HG03103 (cell line): ENCODE measurements at regions not wholly inside any gene's neighbourhood (a gene's known extent, or its start where the extent isn't known, plus 50 kb on each side); places are given as distances from the start of the nearest gene placed in this dataset.
"Not testable (repeated sequence)": the region's sequence is repeated elsewhere in the genome, so short reads cannot be mapped to it uniquely, and the experiment has no call there.

ENCODE experiments used
- ATAC-seq: cut with Tn5 transposase; IDR thresholded peaks from one replicate; pipeline ENCODE4 v1.9.1; 2021; ENCODE audit warnings: low read depth; ENCODE audit not compliant: unreplicated experiment

- no peak for ATAC-seq
Measured at GRCh38 chr3:36063992-36064391, 316.3 kb upstream of the STAC start.

GRCh38 chr3:36065321-36065720 lies 315.0 kb upstream of the STAC start:
- no peak for ATAC-seq

- no peak for ATAC-seq
Measured at GRCh38 chr3:36075491-36075890, 304.8 kb upstream of the STAC start.

- no peak for ATAC-seq
Measured at GRCh38 chr3:36077320-36077719, 303.0 kb upstream of the STAC start.

- not testable (repeated sequence) for ATAC-seq
Measured at GRCh38 chr3:36082958-36083357, 297.3 kb upstream of the STAC start.

GRCh38 chr3:36095238-36095637 lies 285.1 kb upstream of the STAC start:
- peak; percentile 72 for ATAC-seq

GRCh38 chr3:36097209-36097608 lies 283.1 kb upstream of the STAC start:
- no peak for ATAC-seq

- no peak for ATAC-seq
Measured at GRCh38 chr3:36114353-36114752, 266.0 kb upstream of the STAC start.

- no peak for ATAC-seq
Measured at GRCh38 chr3:36124118-36124796, 256.0 kb upstream of the STAC start.

GRCh38 chr3:36132214-36132613 lies 248.1 kb upstream of the STAC start:
- ATAC-seq, result no peak

- ATAC-seq, result no peak
Measured at GRCh38 chr3:36135863-36136262, 244.4 kb upstream of the STAC start.

GRCh38 chr3:36142746-36143145 lies 237.6 kb upstream of the STAC start:
- ATAC-seq, result no peak

- ATAC-seq, result no peak
Measured at GRCh38 chr3:36146404-36146803, 233.9 kb upstream of the STAC start.

- no peak for ATAC-seq
Measured at GRCh38 chr3:36147934-36148558, 232.3 kb upstream of the STAC start.

- no peak for ATAC-seq
Measured at GRCh38 chr3:36149447-36149865, 230.8 kb upstream of the STAC start.

GRCh38 chr3:36155515-36155914 lies 224.8 kb upstream of the STAC start:
- no peak for ATAC-seq

GRCh38 chr3:36164400-36164799 lies 215.9 kb upstream of the STAC start:
- no peak for ATAC-seq

- no peak for ATAC-seq
Measured at GRCh38 chr3:36165509-36166290, 214.6 kb upstream of the STAC start.

GRCh38 chr3:36166477-36166876 lies 213.8 kb upstream of the STAC start:
- no peak for ATAC-seq

GRCh38 chr3:36172699-36173098 lies 207.6 kb upstream of the STAC start:
- ATAC-seq, result no peak

- ATAC-seq, result no peak
Measured at GRCh38 chr3:36175113-36175812, 205.0 kb upstream of the STAC start.
